Pancreas (tissue), 10 donors: ENCODE measurements at regions not wholly inside any gene's neighbourhood (a gene's known extent, or its start where the extent isn't known, plus 50 kb on each side); places are given as distances from the start of the nearest gene placed in this dataset.

Source experiments
- ATAC-seq, 4 donors: fragments of 200-7000 bp; cut with Tn5 transposase; one replicate each; pipeline versions ENCODE4 v1.8.0 to v1.9.1; 2020; ENCODE audit warnings: mild to moderate bottlenecking in 4 of 4, moderate library complexity in 4 of 4
- DNase-seq, 6 donors: peaks; one replicate each; pipeline ENCODE4 v3.0.0-alpha.2; 2020
- FAIRE-seq: peaks from 2 replicates; lab custom pipeline; 2012; peaks lifted over from hg19 to GRCh38; lab: Jason Lieb, UNC
- H3K27ac ChIP-seq, 4 donors: fragments of 200-600 bp; sonication (generic); 1 replicate in 3 of 4; 2 replicates in 1 of 4; pipeline versions ENCODE4 v1.5.0 to v1.8.0; 2020
- H3K27me3 ChIP-seq, 4 donors: fragments of 200-600 bp; one replicate each; pipeline ENCODE4 v1.8.0; 2021
- H3K36me3 ChIP-seq, 3 donors: fragments of 200-600 bp; sonication (generic) in 1 of 3; one replicate each; pipeline versions ENCODE4 v1.5.0 to v1.8.0; 2020 to 2021
- H3K4me1 ChIP-seq, 3 donors: fragments of 200-600 bp; one replicate each; pipeline ENCODE4 v1.8.0; 2021
- H3K4me3 ChIP-seq, 4 donors: fragments of 200-600 bp; sonication (generic) in 2 of 4; one replicate each; pipeline versions ENCODE4 v1.5.0 to v1.8.0; 2020 to 2021
- H3K9me3 ChIP-seq, 4 donors: fragments of 200-600 bp; one replicate each; pipeline ENCODE4 v1.8.0; 2021
- CTCF ChIP-seq, 4 donors: fragments of 200-600 bp; sonication (generic) in 3 of 4; IDR thresholded peaks; one replicate each; pipeline versions ENCODE4 v1.5.0 to v1.8.0; 2021; ENCODE audit warnings: antibody characterized with exemption in 4 of 4
- WGBS, 2 donors: extraction: QIAGEN DNeasy Blood & Tissue Kit; methylation state at CpG; one replicate each; pipeline ENCODE4 v1.1.7; 2013; 5-methylcytosine and 5-hydroxymethylcytosine counted together
- intact Hi-C, 3 donors: fragments of 100-400 bp; cut with DNase I; formaldehyde crosslinking; loops; one replicate each; pipeline versions ENCODE4 v1.11.1 to v1.14.2; 2022
- donor health status: healthy with polysubstance abuse.
- donor health status: DM: no; HTN: no; CAD: no; lungs with moderate emphysema.
- donor health status: DM: no; HTN: no; CAD: no.
- donor health status: control.
- donor health status: control.
- donor health status: Bipolar disorder and iron deficiency.
- donor health status: DM: yes; HTN: yes; CAD: no.
- donor health status: DM: no; HTN: no; CAD: no.
- donor health status: DM: no; HTN: no; CAD: no.
- donor health status: DM: yes; HTN: yes; CAD: no.

GRCh38 chr6:159470397-159470796, 222.6 kb downstream of the SOD2 start:
- no peak for TF ChIP-seq CTCF (IDR thresholded peaks at IDR 0.05)

GRCh38 chr6:159469443-159469842, 223.6 kb downstream of the SOD2 start:
- no peak for ATAC-seq
- intact Hi-C loops: no loop called here
- no peak for FAIRE-seq
- Histone ChIP-seq H3K4me1 (no peaks in the 10 kb centered on the region), H3K9me3 (no peaks in the 10 kb centered on the region), H3K36me3 (no peaks in the 10 kb centered on the region), H3K27me3 (no peaks in the 10 kb centered on the region), H3K4me3 (no peak overlapping the region), H3K27ac (no peak overlapping the region)
- 78 to 79% methylated on average over 4 of the region's 4 CpGs for WGBS, 2 donors
- no peak for DNase-seq
- TF ChIP-seq CTCF (IDR thresholded peaks at IDR 0.05): no peak

More at GRCh38 chr6:159470397-159470796, 222.6 kb downstream of the SOD2 start:
- Histone ChIP-seq H3K4me1 (no peaks in the 10 kb centered on the region), H3K36me3 (no peaks in the 10 kb centered on the region), H3K27me3 (no peaks in the 10 kb centered on the region), H3K9me3 (no peaks in the 10 kb centered on the region), H3K4me3 (no peak overlapping the region), H3K27ac (no peak overlapping the region)
- no peak for ATAC-seq
- intact Hi-C loops: no loop called here
- WGBS, 2 donors: 53 to 58% methylated on average over 3 of the region's 3 CpGs
- no peak for FAIRE-seq
- no peak for DNase-seq

GRCh38 chr6:159468994-159469393, 224.0 kb downstream of the SOD2 start:
- TF ChIP-seq CTCF (IDR thresholded peaks at IDR 0.05): no peak
- Histone ChIP-seq H3K4me1 (no peaks in the 10 kb centered on the region), H3K27ac (no peak overlapping the region), H3K36me3 (no peaks in the 10 kb centered on the region), H3K27me3 (no peaks in the 10 kb centered on the region), H3K9me3 (no peaks in the 10 kb centered on the region), H3K4me3 (no peak overlapping the region)
- 61 to 70% methylated on average over 3 of the region's 3 CpGs for WGBS, 2 donors
- ATAC-seq: no peak
- no peak for FAIRE-seq
- intact Hi-C loops: no loop called here
- DNase-seq: no peak

GRCh38 chr6:159467473-159468041, 225.5 kb downstream of the SOD2 start:
- no peak for FAIRE-seq

More at GRCh38 chr6:159467473-159468041, 225.5 kb downstream of the SOD2 start:
- intact Hi-C loops: no loop called here
- ATAC-seq (no peak), DNase-seq (no peak)
- H3K4me1 ChIP-seq: no peaks in the 10 kb centered on the region
- WGBS, 2 donors: 63 to 82% methylated on average over 5 of the region's 5 CpGs
- H3K36me3 ChIP-seq: no peaks in the 10 kb centered on the region
- no peak for TF ChIP-seq CTCF (IDR thresholded peaks at IDR 0.05)
- no peaks in the 10 kb centered on the region for H3K27me3 ChIP-seq
- H3K4me3 ChIP-seq: no peak overlapping the region
- no peaks in the 10 kb centered on the region for H3K9me3 ChIP-seq
- H3K27ac ChIP-seq: no peak overlapping the region
